CD14-positive monocyte (primary cell): ENCODE measurements at regions not wholly inside any gene's neighbourhood (a gene's known extent, or its start where the extent isn't known, plus 50 kb on each side); places are given as distances from the start of the nearest gene placed in this dataset.
A peak's percentile ranks its signal among the peaks of the same experiment; 100 is the strongest.

Experiments
- DNase-seq, 3 donors: peaks; one replicate each; pipeline ENCODE4 v3.0.0-alpha.2; 2011 to 2022
- H2AFZ ChIP-seq: 2 replicates; pipeline ENCODE4 v1.6.0; 2012; ENCODE audit warnings: mild to moderate bottlenecking, low read depth, low read length, inconsistent platforms; ENCODE audit not compliant: insufficient read depth, poor library complexity, severe bottlenecking
- H3K27ac ChIP-seq, 2 donors: 1 replicate in 1 of 2; 2 replicates in 1 of 2; pipeline ENCODE4 v1.5.1; 2012 to 2013; ENCODE audit warnings: low read length in 2 of 2, control low read depth in 1 of 2, inconsistent platforms in 1 of 2, low read depth in 1 of 2, mild to moderate bottlenecking in 1 of 2
- H3K27me3 ChIP-seq, 2 donors: one replicate each; pipeline versions ENCODE4 v1.6.0 to v1.6.1; 2011 to 2013; ENCODE audit warnings: low read length in 2 of 2; ENCODE audit not compliant: control insufficient read depth in 2 of 2, insufficient read depth in 2 of 2
- H3K36me3 ChIP-seq, 2 donors: replicated peaks in 1 of 2; 1 replicate in 1 of 2; 2 replicates in 1 of 2; pipeline versions ENCODE4 v1.5.1 to v1.6.1; 2012 to 2013; ENCODE audit warnings: low read length in 2 of 2, control low read depth in 1 of 2, inconsistent platforms in 1 of 2, mild to moderate bottlenecking in 1 of 2; ENCODE audit not compliant: insufficient read depth in 2 of 2, control insufficient read depth in 1 of 2
- H3K4me1 ChIP-seq, 2 donors: 1 replicate in 1 of 2; 2 replicates in 1 of 2; pipeline versions ENCODE4 v1.5.1 to v1.6.1; 2012 to 2013; ENCODE audit warnings: low read length in 2 of 2, control low read depth in 1 of 2, inconsistent platforms in 1 of 2, mild to moderate bottlenecking in 1 of 2, moderate library complexity in 1 of 2; ENCODE audit not compliant: insufficient read depth in 2 of 2, control insufficient read depth in 1 of 2
- H3K4me2 ChIP-seq: replicated peaks from 2 replicates; pipeline ENCODE3; 2012; ENCODE audit warnings: low read length, moderate library complexity, mild to moderate bottlenecking; ENCODE audit not compliant: poor library complexity, severe bottlenecking; ENCODE audit errors: extremely low read depth
- H3K4me3 ChIP-seq, 3 experiments: fragments of 200-600 bp in 1 of 3; sonication (generic) in 1 of 3; replicated peaks in 1 of 3; 1 replicate in 2 of 3; 2 replicates in 1 of 3; pipeline ENCODE4 v1.5.1; 2011 to 2013; ENCODE audit warnings: low read length in 3 of 3, mild to moderate bottlenecking in 3 of 3, control low read depth in 2 of 3, low read depth in 2 of 3, inconsistent platforms in 1 of 3, moderate library complexity in 1 of 3
- H3K79me2 ChIP-seq: 2 replicates; pipeline ENCODE4 v1.6.0; 2012; ENCODE audit warnings: mild to moderate bottlenecking, control low read depth, inconsistent platforms, low read length, moderate library complexity; ENCODE audit not compliant: insufficient read depth
- H3K9ac ChIP-seq: 2 replicates; pipeline ENCODE4 v1.6.0; 2017; ENCODE audit warnings: low read length, mild to moderate bottlenecking; ENCODE audit not compliant: insufficient read depth, poor library complexity, severe bottlenecking
- H3K9me3 ChIP-seq, 2 donors: replicated peaks in 1 of 2; 1 replicate in 1 of 2; 2 replicates in 1 of 2; pipeline versions ENCODE4 v1.5.1 to v1.6.1; 2012 to 2013; ENCODE audit warnings: low read length in 2 of 2, control low read depth in 1 of 2; ENCODE audit not compliant: control insufficient read depth in 1 of 2, insufficient read depth in 1 of 2
- H4K20me1 ChIP-seq: 2 replicates; pipeline ENCODE4 v1.6.0; 2012; ENCODE audit warnings: mild to moderate bottlenecking, low read length, control low read depth, moderate library complexity; ENCODE audit not compliant: insufficient read depth
- H3K27ac Mint-ChIP-seq, 7 donors: one replicate each; pipeline ENCODE4 v1.8.0; 2020; ENCODE audit warnings: mild to moderate bottlenecking in 7 of 7, mixed read lengths in 7 of 7, moderate library complexity in 6 of 7, inconsistent platforms in 2 of 7
- H3K27me3 Mint-ChIP-seq, 3 donors: one replicate each; pipeline ENCODE4 v1.8.0; 2021 to 2022; ENCODE audit warnings: low read depth in 3 of 3, mild to moderate bottlenecking in 3 of 3, mixed read lengths in 3 of 3, moderate library complexity in 3 of 3, inconsistent platforms in 1 of 3
- H3K36me3 Mint-ChIP-seq, 2 donors: one replicate each; pipeline ENCODE4 v1.8.0; 2020; ENCODE audit warnings: mixed read lengths in 2 of 2, inconsistent platforms in 1 of 2, mild to moderate bottlenecking in 1 of 2
- H3K4me1 Mint-ChIP-seq: one replicate; pipeline ENCODE4 v1.8.0; 2020; ENCODE audit warnings: mild to moderate bottlenecking, mixed read lengths
- H3K4me3 Mint-ChIP-seq, 2 donors: one replicate each; pipeline ENCODE4 v1.8.0; 2020; ENCODE audit warnings: mild to moderate bottlenecking in 2 of 2, mixed read lengths in 2 of 2, moderate library complexity in 1 of 2
- H3K9me3 Mint-ChIP-seq, 7 donors: one replicate each; pipeline ENCODE4 v1.8.0; 2020 to 2022; ENCODE audit warnings: mixed read lengths in 7 of 7, mild to moderate bottlenecking in 6 of 7, moderate library complexity in 6 of 7, inconsistent platforms in 2 of 7
- CTCF ChIP-seq: fragments of 200-600 bp; IDR thresholded peaks from one replicate; pipeline ENCODE4 v1.8.0; 2022; ENCODE audit warnings: antibody characterized with exemption, mild to moderate bottlenecking
- WGBS: methylation state at CpG from one replicate; pipeline ENCODE4 v1.1.5; 2013; ENCODE audit warnings: missing lambda C conversion rate; ENCODE audit not compliant: insufficient coverage; 5-methylcytosine and 5-hydroxymethylcytosine counted together
- intact Hi-C, 2 donors: fragments of 100-400 bp; cut with micrococcal nuclease; formaldehyde crosslinking; loops; one replicate each; pipeline versions ENCODE4 v1.15.0 to v1.15.1; 2023

GRCh38 chr5:101385276-101385675 lies 482.2 kb upstream of the ST8SIA4 start:
- H3K27ac ChIP-seq, result no peak overlapping the region
- H3K79me2 ChIP-seq, result no peaks in the 10 kb centered on the region
- no CpG with 5 or more reads among the region's 1 CpG for WGBS
- no peaks in the 10 kb centered on the region for H3K36me3 Mint-ChIP-seq
- no peak for DNase-seq
- H3K4me2 ChIP-seq, result no peak overlapping the region
- H3K9ac ChIP-seq, result no peak overlapping the region
- H3K36me3 ChIP-seq, result no peaks in the 10 kb centered on the region
- H3K4me1 ChIP-seq, result no peaks in the 10 kb centered on the region
- H3K27me3 ChIP-seq, result no peaks in the 10 kb centered on the region
- H4K20me1 ChIP-seq, result no peaks in the 10 kb centered on the region
- no peak overlapping the region for H2AFZ ChIP-seq
- no peak overlapping the region for H3K4me3 Mint-ChIP-seq
- no peaks in the 10 kb centered on the region for H3K9me3 ChIP-seq
- no peaks in the 10 kb centered on the region for H3K4me1 Mint-ChIP-seq
- intact Hi-C loops, result no loop called here
- no peak overlapping the region for H3K4me3 ChIP-seq
- no peak for TF ChIP-seq CTCF
- peaks cover 0 to 4% (median 0%) of the 10 kb centered on the region in 7 donors for H3K9me3 Mint-ChIP-seq
- H3K27me3 Mint-ChIP-seq, result peaks cover 0 to 2% (median 1%) of the 10 kb centered on the region in 3 donors
- no peak overlapping the region for H3K27ac Mint-ChIP-seq

GRCh38 chr5:101370181-101370580 lies 467.1 kb upstream of the ST8SIA4 start:
- H3K4me3 Mint-ChIP-seq, result no peak overlapping the region
- H3K27me3 Mint-ChIP-seq, result no peaks in the 10 kb centered on the region
- WGBS, result 50% methylated on average over 1 of the region's 8 CpGs
- no peak overlapping the region for H3K4me3 ChIP-seq
- H3K27ac ChIP-seq, result no peak overlapping the region
- peaks cover 0 to 2% (median 0%) of the 10 kb centered on the region in 7 donors for H3K9me3 Mint-ChIP-seq
- no peaks in the 10 kb centered on the region for H3K36me3 Mint-ChIP-seq
- no peak overlapping the region for H3K9ac ChIP-seq
- H3K36me3 ChIP-seq, result no peaks in the 10 kb centered on the region
- intact Hi-C loops, result no loop called here
- no peaks in the 10 kb centered on the region for H3K4me1 Mint-ChIP-seq
- no peak for TF ChIP-seq CTCF
- peak overlapping the region in 1 of 7 donors; percentile 21 for H3K27ac Mint-ChIP-seq
- no peaks in the 10 kb centered on the region for H3K9me3 ChIP-seq
- H2AFZ ChIP-seq, result no peak overlapping the region
- DNase-seq, result no peak
- no peaks in the 10 kb centered on the region for H3K4me1 ChIP-seq
- H4K20me1 ChIP-seq, result no peaks in the 10 kb centered on the region
- H3K79me2 ChIP-seq, result no peaks in the 10 kb centered on the region
- H3K27me3 ChIP-seq, result no peaks in the 10 kb centered on the region
- no peak overlapping the region for H3K4me2 ChIP-seq
